ENCODE measurements at regions not wholly inside any gene's neighbourhood (a gene's known extent, or its start where the extent isn't known, plus 50 kb on each side); places are given as distances from the start of the nearest gene placed in this dataset.

- no peak for TF ChIP-seq POLR2AphosphoS5 (IDR thresholded peaks at IDR 0.05; ENCODE audit: low read depth, low read length)
- no peak for TF ChIP-seq POLR2A (IDR thresholded peaks at IDR 0.05; ENCODE audit: low read depth, low read length)
Measured at GRCh38 chr15:47998619-47999019, 122.2 kb upstream of the SLC24A5 start.

Data from GM12891 (cell line).